Esophagus muscularis mucosa (tissue), 4 donors: ENCODE measurements at regions not wholly inside any gene's neighbourhood (a gene's known extent, or its start where the extent isn't known, plus 50 kb on each side); places are given as distances from the start of the nearest gene placed in this dataset.

Experiments used
- EP300 ChIP-seq: sonication (generic); formaldehyde crosslinking; IDR thresholded peaks from one replicate; pipeline ENCODE4 v1.6.1; 2017; ENCODE audit warnings: antibody characterized with exemption
- POLR2A ChIP-seq: fragments of 450-650 bp; IDR thresholded peaks from one replicate; pipeline ENCODE4 v1.6.1; 2017; ENCODE audit warnings: antibody characterized with exemption, moderate library complexity, mild to moderate bottlenecking, low read depth
- POLR2AphosphoS5 ChIP-seq, 2 donors: sonication (generic); formaldehyde crosslinking; IDR thresholded peaks; one replicate each; pipeline ENCODE4 v1.6.1; 2017; ENCODE audit warnings: antibody characterized with exemption in 2 of 2
- TF ChIP-seq, protein P1 (sequence below), 3 experiments: fragments of 200-600 bp in 2 of 3; fragments of 450-650 bp in 1 of 3; sonication (generic) in 2 of 3; IDR thresholded peaks; one replicate each; pipeline ENCODE4 v1.5.1; 2017 to 2019; ENCODE audit warnings: antibody characterized with exemption in 3 of 3, mild to moderate bottlenecking in 2 of 3, moderate library complexity in 1 of 3

- no peak for TF ChIP-seq POLR2AphosphoS5 (IDR thresholded peaks at IDR 0.05)
- TF ChIP-seq, protein P1, sequence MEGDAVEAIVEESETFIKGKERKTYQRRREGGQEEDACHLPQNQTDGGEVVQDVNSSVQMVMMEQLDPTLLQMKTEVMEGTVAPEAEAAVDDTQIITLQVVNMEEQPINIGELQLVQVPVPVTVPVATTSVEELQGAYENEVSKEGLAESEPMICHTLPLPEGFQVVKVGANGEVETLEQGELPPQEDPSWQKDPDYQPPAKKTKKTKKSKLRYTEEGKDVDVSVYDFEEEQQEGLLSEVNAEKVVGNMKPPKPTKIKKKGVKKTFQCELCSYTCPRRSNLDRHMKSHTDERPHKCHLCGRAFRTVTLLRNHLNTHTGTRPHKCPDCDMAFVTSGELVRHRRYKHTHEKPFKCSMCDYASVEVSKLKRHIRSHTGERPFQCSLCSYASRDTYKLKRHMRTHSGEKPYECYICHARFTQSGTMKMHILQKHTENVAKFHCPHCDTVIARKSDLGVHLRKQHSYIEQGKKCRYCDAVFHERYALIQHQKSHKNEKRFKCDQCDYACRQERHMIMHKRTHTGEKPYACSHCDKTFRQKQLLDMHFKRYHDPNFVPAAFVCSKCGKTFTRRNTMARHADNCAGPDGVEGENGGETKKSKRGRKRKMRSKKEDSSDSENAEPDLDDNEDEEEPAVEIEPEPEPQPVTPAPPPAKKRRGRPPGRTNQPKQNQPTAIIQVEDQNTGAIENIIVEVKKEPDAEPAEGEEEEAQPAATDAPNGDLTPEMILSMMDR (IDR thresholded peaks at IDR 0.05), result no peak
- no peak for TF ChIP-seq POLR2A
- TF ChIP-seq EP300, result no peak
Measured at GRCh38 chr9:79145442-79145841, 426.3 kb upstream of the TLE4 start.
